ENCODE measurements at regions not wholly inside any gene's neighbourhood (a gene's known extent, or its start where the extent isn't known, plus 50 kb on each side); places are given as distances from the start of the nearest gene placed in this dataset.
A peak's percentile ranks its signal among the peaks of the same experiment; 100 is the strongest.

DNA sequence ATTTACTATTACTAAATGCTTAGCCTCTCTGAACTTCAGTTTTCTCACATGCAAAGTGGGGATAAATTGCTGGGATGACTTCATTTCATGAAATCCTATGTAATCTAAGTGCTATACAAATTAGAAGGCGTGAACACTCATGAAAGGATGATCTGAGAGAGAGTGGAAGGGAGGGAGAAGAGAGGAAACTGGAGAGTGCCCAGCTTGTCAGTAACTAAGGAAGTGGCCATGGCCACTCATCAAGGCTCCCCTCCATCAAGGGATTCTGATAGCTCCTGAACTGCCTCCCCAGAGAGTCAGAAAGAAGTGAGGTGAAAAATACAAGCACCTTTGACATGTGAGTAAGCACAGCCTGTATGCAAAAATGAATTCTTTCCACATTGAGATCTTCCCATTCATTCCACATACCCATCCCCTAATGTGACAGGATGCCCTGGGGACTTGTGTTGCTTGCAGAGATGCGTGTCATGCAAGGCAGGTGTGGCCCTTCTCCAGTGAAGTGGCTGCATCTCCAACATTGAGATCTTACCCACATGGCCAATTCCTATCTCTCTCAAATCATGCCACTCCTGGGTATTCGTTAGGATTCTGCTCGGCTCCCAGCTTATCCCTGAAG, 76.5 kb upstream of the ITPRID1 start:
- TF ChIP-seq, protein P1, sequence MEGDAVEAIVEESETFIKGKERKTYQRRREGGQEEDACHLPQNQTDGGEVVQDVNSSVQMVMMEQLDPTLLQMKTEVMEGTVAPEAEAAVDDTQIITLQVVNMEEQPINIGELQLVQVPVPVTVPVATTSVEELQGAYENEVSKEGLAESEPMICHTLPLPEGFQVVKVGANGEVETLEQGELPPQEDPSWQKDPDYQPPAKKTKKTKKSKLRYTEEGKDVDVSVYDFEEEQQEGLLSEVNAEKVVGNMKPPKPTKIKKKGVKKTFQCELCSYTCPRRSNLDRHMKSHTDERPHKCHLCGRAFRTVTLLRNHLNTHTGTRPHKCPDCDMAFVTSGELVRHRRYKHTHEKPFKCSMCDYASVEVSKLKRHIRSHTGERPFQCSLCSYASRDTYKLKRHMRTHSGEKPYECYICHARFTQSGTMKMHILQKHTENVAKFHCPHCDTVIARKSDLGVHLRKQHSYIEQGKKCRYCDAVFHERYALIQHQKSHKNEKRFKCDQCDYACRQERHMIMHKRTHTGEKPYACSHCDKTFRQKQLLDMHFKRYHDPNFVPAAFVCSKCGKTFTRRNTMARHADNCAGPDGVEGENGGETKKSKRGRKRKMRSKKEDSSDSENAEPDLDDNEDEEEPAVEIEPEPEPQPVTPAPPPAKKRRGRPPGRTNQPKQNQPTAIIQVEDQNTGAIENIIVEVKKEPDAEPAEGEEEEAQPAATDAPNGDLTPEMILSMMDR (IDR thresholded peaks at IDR 0.05; ENCODE audit: low read length, missing control alignments): no peak
- no peak overlapping the region for H3K4me3 ChIP-seq (replicated peaks; ENCODE audit: low read depth, low read length)
- DNase-seq (ENCODE audit: low read depth): no peak

DNA sequence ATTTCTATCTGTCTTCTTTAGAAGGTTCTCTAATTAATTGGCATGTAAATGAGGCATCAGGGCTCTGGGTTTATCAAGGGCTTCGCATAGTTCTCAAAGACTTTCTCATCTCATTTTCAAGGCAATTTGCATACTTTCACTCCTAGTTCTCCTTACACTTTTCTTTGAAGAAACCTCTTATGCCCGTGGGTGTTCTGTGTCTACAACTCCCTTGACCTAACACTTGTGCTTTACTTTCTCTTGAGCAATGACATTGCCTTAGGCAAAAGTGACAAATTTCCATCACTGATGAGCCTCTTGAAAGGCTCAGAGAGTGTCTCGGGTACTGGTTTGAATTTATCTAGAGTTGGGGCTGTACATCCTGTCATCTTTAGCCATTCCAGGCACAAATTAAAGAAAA, 74.7 kb upstream of the ITPRID1 start:
- DNase-seq (ENCODE audit: low read depth): no peak
- no peak overlapping the region for H3K4me3 ChIP-seq (replicated peaks; ENCODE audit: low read depth, low read length)
- TF ChIP-seq, protein P1 (IDR thresholded peaks at IDR 0.05; ENCODE audit: low read length, missing control alignments): no peak

DNA sequence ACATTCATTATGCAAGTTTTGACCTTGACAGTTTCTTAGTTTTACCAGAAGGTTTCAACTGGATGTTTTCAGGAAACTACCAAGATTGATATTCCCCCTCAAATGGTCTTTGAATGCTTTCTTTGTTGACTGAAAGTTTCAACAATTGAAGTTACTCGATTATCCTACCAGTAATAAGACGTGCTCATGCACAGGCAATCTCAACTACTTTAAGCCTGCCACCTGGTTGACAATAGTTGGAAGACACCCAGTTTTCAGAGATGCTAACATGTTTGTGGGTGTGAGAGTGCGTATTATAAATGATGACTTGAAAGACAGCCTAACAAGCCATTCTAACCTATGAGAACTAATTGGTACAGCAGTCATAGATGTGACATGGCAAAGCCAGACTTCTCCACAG, 73.4 kb upstream of the ITPRID1 start:
- no peak overlapping the region for H3K4me3 ChIP-seq (replicated peaks; ENCODE audit: low read depth, low read length)
- TF ChIP-seq, protein P1 (IDR thresholded peaks at IDR 0.05; ENCODE audit: low read length, missing control alignments): no peak

DNA sequence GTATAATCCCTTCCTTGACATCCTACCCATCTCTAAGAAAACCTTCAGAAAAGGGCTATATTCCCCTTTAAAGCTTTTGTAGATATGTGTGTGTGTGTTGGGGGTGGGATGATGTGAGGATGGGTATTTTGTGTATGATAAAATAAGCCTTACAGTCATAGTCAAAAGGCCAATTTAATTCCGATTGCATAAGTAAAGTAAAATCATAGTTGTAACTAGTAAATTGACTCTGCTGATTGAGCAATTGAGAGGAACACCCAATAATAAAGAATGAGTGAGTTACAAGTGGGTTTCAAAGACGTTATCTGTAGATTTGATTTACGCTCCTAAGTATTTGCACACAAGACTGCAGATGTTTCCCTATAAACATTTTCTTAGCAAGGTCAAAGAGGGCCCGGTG, 71.3 kb upstream of the ITPRID1 start:
- TF ChIP-seq, protein P1 (IDR thresholded peaks at IDR 0.05; ENCODE audit: low read length, missing control alignments): no peak
- no peak overlapping the region for H3K4me3 ChIP-seq (replicated peaks; ENCODE audit: low read depth, low read length)
- no peak for DNase-seq (ENCODE audit: low read depth)

More for the DNA sequence above, 73.4 kb upstream of the ITPRID1 start:
- no peak for DNase-seq (ENCODE audit: low read depth)

DNA sequence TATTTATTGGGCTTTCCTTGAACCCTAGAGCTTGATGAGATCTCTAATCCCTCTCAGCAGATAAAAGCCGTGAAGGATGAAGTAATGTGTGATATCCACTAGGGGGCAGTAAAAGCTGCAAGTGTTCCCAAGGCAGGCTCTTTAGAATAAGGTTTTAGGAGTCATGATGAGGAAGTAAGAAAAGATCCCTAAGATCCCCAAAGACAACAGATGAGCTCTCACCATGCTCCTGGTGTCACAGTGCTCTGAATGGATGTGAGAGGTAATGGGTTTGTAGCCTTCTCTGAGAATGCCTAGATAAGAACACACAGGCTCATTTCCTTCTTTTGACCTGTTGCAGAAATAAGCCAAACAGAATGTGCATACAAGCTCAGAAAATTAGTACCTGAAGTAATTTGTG, 70.4 kb upstream of the ITPRID1 start:
- TF ChIP-seq, protein P1 (IDR thresholded peaks at IDR 0.05; ENCODE audit: low read length, missing control alignments): peak; percentile 83
- peak; percentile 53 for DNase-seq (ENCODE audit: low read depth)

DNA sequence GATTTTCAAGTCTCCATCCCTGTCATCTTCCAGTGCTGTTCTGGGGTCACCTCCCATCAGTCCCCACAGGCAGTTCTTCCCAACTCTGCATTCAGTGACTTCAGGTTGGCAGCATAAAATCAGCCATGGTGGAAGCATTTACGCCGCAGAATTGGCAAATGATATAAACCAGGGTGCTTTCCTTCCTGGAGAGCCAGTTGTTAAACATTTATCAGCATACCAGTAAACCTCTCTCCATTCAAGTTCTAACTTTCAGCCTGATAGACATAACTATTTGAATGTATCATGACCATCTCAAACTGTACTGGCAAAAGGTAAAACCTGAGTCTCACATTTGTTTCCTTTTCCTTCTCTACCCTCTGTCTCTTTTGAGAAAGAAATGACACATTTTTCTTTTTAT, 69.7 kb upstream of the ITPRID1 start:
- no peak for DNase-seq (ENCODE audit: low read depth)
- no peak overlapping the region for H3K4me3 ChIP-seq (replicated peaks; ENCODE audit: low read depth, low read length)
- TF ChIP-seq, protein P1 (IDR thresholded peaks at IDR 0.05; ENCODE audit: low read length, missing control alignments): no peak

More for the DNA sequence above, 70.4 kb upstream of the ITPRID1 start:
- no peak overlapping the region for H3K4me3 ChIP-seq (replicated peaks; ENCODE audit: low read depth, low read length)

DNA sequence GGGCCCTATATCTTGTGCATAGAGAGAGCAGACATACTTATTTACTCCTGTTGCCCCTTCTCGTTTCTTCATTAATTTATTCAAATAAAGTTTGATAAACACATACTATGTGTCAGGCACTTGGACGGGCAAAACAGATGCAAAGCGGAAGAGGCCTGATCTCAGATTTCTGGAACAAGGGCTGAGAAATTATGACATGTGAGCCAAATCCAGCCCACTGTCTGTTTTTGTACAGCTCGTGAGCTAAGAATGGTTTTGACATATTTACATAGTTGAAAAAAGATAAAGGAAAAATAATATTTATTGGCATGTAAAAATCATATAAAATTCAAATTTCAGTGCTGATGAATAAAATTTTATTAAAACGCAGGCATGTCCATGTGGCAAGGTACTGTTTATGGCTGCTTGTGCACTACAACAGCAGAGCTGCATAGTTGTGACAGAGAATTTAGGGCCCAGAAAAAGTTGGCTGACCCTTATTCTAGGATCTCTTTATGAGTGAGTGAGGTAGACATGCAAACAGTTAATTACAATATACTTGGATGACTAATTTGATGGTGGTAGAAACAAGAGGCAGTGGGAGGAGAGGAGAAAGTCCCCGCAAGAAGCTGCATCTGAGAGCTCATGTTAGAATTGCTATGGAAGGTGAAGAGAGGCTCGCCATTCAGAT, 68.1 kb upstream of the ITPRID1 start:
- TF ChIP-seq, protein P1 (IDR thresholded peaks at IDR 0.05; ENCODE audit: low read length, missing control alignments): no peak
- H3K4me3 ChIP-seq (replicated peaks; ENCODE audit: low read depth, low read length): no peak overlapping the region
- no peak for DNase-seq (ENCODE audit: low read depth)
